Thyroid gland (tissue), 4 donors: ENCODE measurements at regions not wholly inside any gene's neighbourhood (a gene's known extent, or its start where the extent isn't known, plus 50 kb on each side); places are given as distances from the start of the nearest gene placed in this dataset.

ENCODE experiments used
- DNase-seq, 2 donors: peaks; one replicate each; pipeline ENCODE4 v3.0.0-alpha.2; 2019
- H3K27ac ChIP-seq, 3 donors: fragments of 200-600 bp; sonication (generic); 1 replicate in 2 of 3; 2 replicates in 1 of 3; pipeline ENCODE4 v1.5.1; 2016 to 2019; ENCODE audit warnings: mild to moderate bottlenecking in 1 of 3, moderate library complexity in 1 of 3
- H3K27me3 ChIP-seq: fragments of 200-600 bp; sonication (generic); one replicate; pipeline ENCODE4 v1.5.1; 2019
- H3K36me3 ChIP-seq, 2 donors: fragments of 200-600 bp; sonication (generic); one replicate each; pipeline ENCODE4 v1.5.1; 2016 to 2019
- H3K4me1 ChIP-seq, 2 donors: fragments of 200-600 bp; sonication (generic); one replicate each; pipeline ENCODE4 v1.5.1; 2017 to 2019
- H3K4me3 ChIP-seq, 3 donors: fragments of 200-600 bp; sonication (generic); replicated peaks in 1 of 3; 1 replicate in 2 of 3; 2 replicates in 1 of 3; pipeline ENCODE4 v1.5.1; 2016; ENCODE audit warnings: mild to moderate bottlenecking in 1 of 3
- H3K9me3 ChIP-seq: fragments of 200-600 bp; sonication (generic); one replicate; pipeline ENCODE4 v1.5.1; 2017
- POLR2A ChIP-seq, 2 donors: fragments of 450-650 bp; IDR thresholded peaks; one replicate each; pipeline ENCODE4 v1.6.1; 2017; ENCODE audit warnings: antibody characterized with exemption in 2 of 2, mild to moderate bottlenecking in 2 of 2, moderate library complexity in 1 of 2
- WGBS, 2 donors: methylation state at CpG; one replicate each; pipeline ENCODE4 v1.1.5; 2017; 5-methylcytosine and 5-hydroxymethylcytosine counted together
- intact Hi-C: fragments of 100-400 bp; cut with DNase I; formaldehyde crosslinking; loops from one replicate; pipeline ENCODE4 v1.15.1; 2023
- TF ChIP-seq, protein P1 (sequence below), 6 experiments: fragments of 200-600 bp in 3 of 6; fragments of 450-650 bp in 3 of 6; sonication (generic) in 3 of 6; IDR thresholded peaks; one replicate each; pipeline ENCODE4 v1.5.1; 2016 to 2019; ENCODE audit warnings: antibody characterized with exemption in 6 of 6, mild to moderate bottlenecking in 2 of 6, inconsistent platforms in 1 of 6, moderate library complexity in 1 of 6

DNA sequence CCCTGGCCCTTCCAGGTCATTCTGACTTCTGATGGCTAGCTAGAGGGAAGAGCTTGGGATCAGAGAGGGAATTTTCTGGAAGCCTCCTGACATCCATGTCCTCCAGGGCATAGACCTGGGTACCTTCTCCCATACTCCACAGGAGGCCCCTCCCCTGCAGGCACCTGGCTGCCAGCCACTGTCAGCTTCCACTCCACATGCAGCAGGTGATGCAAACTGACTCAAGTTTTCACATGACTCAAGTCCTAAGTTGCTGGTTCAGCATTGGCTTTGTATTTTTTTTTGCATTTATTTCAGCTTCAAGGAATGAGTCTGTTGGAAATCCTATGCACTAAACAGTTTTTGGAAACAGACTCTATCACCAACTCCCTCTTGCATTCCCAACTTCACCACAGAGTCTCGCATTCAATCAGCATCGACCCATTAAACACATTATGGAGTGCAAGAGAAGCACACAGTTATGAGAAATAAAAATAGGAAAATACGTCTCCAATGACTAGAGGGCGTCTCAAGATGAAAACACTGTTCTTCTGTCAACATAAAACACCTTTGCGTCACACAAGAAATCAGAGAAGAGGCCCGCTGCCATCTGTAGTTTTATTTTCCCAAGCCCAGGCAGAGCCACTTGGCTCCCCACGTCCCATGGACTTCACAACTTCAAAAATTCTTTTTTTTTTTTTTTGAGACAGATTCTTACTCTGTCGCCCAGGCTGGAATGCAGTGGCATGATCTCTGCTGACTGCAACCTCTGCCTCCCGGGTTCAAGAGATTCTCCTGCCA, 362.6 kb upstream of the MGMT start:
- Histone ChIP-seq H3K4me1 (peaks cover 0 to 14% of the 10 kb centered on the region in 2 donors), H3K9me3 (no peaks in the 10 kb centered on the region), H3K27me3 (no peaks in the 10 kb centered on the region), H3K4me3 (no peak overlapping the region), H3K27ac (peak overlapping the region in 2 of 3 donors; percentile 22 to 31), H3K36me3 (no peaks in the 10 kb centered on the region)
- intact Hi-C loops, result no loop called here
- WGBS, 2 donors, result 48 to 68% methylated on average over 9 of the region's 9 CpGs
- TF ChIP-seq, protein P1, sequence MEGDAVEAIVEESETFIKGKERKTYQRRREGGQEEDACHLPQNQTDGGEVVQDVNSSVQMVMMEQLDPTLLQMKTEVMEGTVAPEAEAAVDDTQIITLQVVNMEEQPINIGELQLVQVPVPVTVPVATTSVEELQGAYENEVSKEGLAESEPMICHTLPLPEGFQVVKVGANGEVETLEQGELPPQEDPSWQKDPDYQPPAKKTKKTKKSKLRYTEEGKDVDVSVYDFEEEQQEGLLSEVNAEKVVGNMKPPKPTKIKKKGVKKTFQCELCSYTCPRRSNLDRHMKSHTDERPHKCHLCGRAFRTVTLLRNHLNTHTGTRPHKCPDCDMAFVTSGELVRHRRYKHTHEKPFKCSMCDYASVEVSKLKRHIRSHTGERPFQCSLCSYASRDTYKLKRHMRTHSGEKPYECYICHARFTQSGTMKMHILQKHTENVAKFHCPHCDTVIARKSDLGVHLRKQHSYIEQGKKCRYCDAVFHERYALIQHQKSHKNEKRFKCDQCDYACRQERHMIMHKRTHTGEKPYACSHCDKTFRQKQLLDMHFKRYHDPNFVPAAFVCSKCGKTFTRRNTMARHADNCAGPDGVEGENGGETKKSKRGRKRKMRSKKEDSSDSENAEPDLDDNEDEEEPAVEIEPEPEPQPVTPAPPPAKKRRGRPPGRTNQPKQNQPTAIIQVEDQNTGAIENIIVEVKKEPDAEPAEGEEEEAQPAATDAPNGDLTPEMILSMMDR (IDR thresholded peaks at IDR 0.05), result no peak
- TF ChIP-seq POLR2A (IDR thresholded peaks at IDR 0.05), result no peak
- no peak for DNase-seq

DNA sequence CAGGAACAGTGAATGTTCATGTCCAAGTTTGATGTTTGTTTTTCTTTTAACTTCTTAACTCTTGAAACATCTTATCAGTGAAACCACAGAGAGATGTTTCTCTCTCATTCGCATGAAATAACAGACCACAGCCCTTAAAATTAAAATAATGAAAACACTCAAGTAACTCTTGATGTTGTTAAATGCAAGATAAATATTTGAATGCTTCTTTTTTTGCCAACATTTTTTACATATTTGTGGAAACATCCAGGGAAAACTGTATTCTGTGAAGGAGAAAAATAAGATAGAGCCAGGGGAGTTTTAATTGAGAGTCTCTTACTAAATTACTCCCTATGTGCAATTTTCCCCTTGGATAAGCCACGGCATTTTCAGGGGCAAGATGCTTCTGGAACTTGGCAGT, 361.8 kb upstream of the MGMT start:
- no peak overlapping the region for H3K4me3 ChIP-seq
- intact Hi-C loops, result no loop called here
- no peak for DNase-seq
- no peaks in the 10 kb centered on the region for H3K36me3 ChIP-seq
- H3K9me3 ChIP-seq, result no peaks in the 10 kb centered on the region
- no peak for TF ChIP-seq POLR2A (IDR thresholded peaks at IDR 0.05)
- TF ChIP-seq, protein P1 (IDR thresholded peaks at IDR 0.05), result no peak
- no peaks in the 10 kb centered on the region for H3K27me3 ChIP-seq
- 35 to 36% methylated on average over 2 of the region's 2 CpGs for WGBS, 2 donors
- peaks cover 0 to 14% of the 10 kb centered on the region in 2 donors for H3K4me1 ChIP-seq
- peak overlapping the region in 2 of 3 donors; percentile 22 to 31 for H3K27ac ChIP-seq

DNA sequence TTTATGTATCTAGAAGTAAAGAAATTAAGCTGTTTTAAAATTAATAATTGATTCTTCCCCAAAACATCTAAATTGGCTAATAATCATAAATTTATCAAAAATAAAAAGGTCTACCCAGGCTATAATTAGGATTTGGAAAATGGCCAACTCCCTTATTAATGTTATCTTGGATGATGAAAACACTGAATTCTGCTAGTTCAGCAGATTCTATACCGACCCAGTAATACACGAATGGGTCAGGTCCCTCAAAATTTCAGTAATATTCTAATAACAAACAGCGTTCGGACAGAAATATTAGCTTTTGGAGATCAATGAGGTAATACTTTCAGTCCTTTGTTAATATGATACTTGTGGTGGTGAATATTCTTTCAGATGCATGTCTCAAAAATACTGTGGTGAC, 360.7 kb upstream of the MGMT start:
- Histone ChIP-seq H3K27ac (no peak overlapping the region), H3K27me3 (no peaks in the 10 kb centered on the region), H3K4me1 (peaks cover 0 to 14% of the 10 kb centered on the region in 2 donors), H3K4me3 (no peak overlapping the region), H3K36me3 (no peaks in the 10 kb centered on the region), H3K9me3 (no peaks in the 10 kb centered on the region)
- DNase-seq, result no peak
- intact Hi-C loops, result no loop called here
- TF ChIP-seq, protein P1 (IDR thresholded peaks at IDR 0.05), result no peak
- no peak for TF ChIP-seq POLR2A (IDR thresholded peaks at IDR 0.05)
- 87 to 93% methylated on average over 4 of the region's 4 CpGs for WGBS, 2 donors

DNA sequence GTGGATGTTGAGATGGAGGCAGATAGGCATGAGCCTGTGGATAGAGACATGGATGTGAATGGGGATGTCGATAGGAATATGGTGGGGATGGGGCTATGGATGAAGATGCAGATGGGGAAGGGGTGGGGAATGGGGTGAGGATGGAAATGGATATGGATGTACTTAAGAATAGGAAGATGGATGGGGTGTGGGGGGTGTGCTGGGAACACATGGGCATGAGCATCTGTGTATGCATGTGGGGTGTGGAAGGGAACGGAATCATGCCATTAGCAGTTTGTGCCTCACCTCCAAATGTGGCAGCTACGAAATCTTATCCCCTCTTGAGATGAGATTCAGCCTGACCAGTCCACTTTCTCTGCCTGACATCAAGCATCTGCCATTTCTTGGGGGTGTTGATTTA, 359.5 kb upstream of the MGMT start:
- WGBS, 2 donors, result 86 to 92% methylated on average over 3 of the region's 3 CpGs
- H3K27ac ChIP-seq, result no peak overlapping the region

DNA sequence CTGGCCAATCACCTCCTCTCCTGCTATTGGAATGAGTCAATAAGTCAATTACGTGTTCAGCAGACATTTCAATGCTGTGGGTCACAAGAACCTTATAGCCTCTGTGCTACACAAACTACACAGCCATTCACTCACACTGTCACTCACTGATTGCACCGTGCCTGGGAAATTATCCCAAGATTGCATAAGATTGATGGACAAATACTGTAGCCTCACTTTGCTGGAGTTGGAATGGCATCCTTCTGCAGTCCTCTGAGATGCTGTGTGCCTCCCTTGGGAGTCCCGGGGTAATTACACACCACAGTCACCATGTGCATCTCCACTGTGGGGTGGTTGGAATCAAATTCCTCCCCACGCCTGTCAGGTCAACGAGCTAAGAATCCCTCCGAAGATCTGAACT, 358.7 kb upstream of the MGMT start:
- H3K27ac ChIP-seq, result no peak overlapping the region
- WGBS, 2 donors, result 86 to 88% methylated on average over 6 of the region's 6 CpGs
- intact Hi-C loops, result no loop called here
- H3K9me3 ChIP-seq, result no peaks in the 10 kb centered on the region
- H3K4me1 ChIP-seq, result peaks cover 0 to 14% of the 10 kb centered on the region in 2 donors
- no peaks in the 10 kb centered on the region for H3K27me3 ChIP-seq
- no peak for TF ChIP-seq POLR2A (IDR thresholded peaks at IDR 0.05)
- TF ChIP-seq, protein P1 (IDR thresholded peaks at IDR 0.05), result no peak
- no peaks in the 10 kb centered on the region for H3K36me3 ChIP-seq
- no peak for DNase-seq
- no peak overlapping the region for H3K4me3 ChIP-seq

More for the DNA sequence above, 359.5 kb upstream of the MGMT start:
- H3K4me3 ChIP-seq, result no peak overlapping the region
- peaks cover 0 to 14% of the 10 kb centered on the region in 2 donors for H3K4me1 ChIP-seq
- H3K36me3 ChIP-seq, result no peaks in the 10 kb centered on the region
- no peak for TF ChIP-seq POLR2A (IDR thresholded peaks at IDR 0.05)
- TF ChIP-seq, protein P1 (IDR thresholded peaks at IDR 0.05), result no peak
- no peaks in the 10 kb centered on the region for H3K9me3 ChIP-seq
- no peaks in the 10 kb centered on the region for H3K27me3 ChIP-seq
- intact Hi-C loops, result no loop called here
- DNase-seq, result no peak
